Body of pancreas (tissue), 4 donors: ENCODE measurements at regions not wholly inside any gene's neighbourhood (a gene's known extent, or its start where the extent isn't known, plus 50 kb on each side); places are given as distances from the start of the nearest gene placed in this dataset.

Experiments used
- ATAC-seq: fragments of 150-250 bp; one replicate; pipeline ENCODE4 v1.9.1; 2016
- DNase-seq, 4 donors: peaks; one replicate each; pipeline ENCODE4 v3.0.0-alpha.2; 2019
- H3K27ac ChIP-seq, 4 donors: fragments of 200-600 bp; sonication (generic); 1 replicate in 3 of 4; 2 replicates in 1 of 4; pipeline versions ENCODE4 v1.5.1 to v1.6.1; 2016 to 2019; ENCODE audit warnings: mild to moderate bottlenecking in 1 of 4, mixed read lengths in 1 of 4, moderate library complexity in 1 of 4
- H3K27me3 ChIP-seq, 2 donors: fragments of 200-600 bp; sonication (generic); one replicate each; pipeline ENCODE4 v1.6.0; 2016; ENCODE audit warnings: mild to moderate bottlenecking in 1 of 2
- H3K36me3 ChIP-seq, 2 donors: fragments of 200-600 bp; sonication (generic); replicated peaks in 1 of 2; 2 replicates each; pipeline ENCODE4 v1.5.1; 2016; ENCODE audit warnings: low read depth in 2 of 2; ENCODE audit not compliant: insufficient read depth in 1 of 2
- H3K4me1 ChIP-seq: fragments of 200-600 bp; sonication (generic); one replicate; pipeline ENCODE4 v1.6.0; 2016
- H3K4me3 ChIP-seq, 2 donors: fragments of 200-600 bp; sonication (generic); 1 replicate in 1 of 2; 2 replicates in 1 of 2; pipeline ENCODE4 v1.5.1; 2016 to 2019
- H3K9me3 ChIP-seq, 3 donors: fragments of 200-600 bp; sonication (generic); 1 replicate in 2 of 3; 2 replicates in 1 of 3; pipeline ENCODE4 v1.5.1; 2016
- CTCF ChIP-seq, 7 experiments: fragments of 450-650 bp in 4 of 7; fragments of 200-600 bp in 3 of 7; sonication (generic) in 3 of 7; IDR thresholded peaks; one replicate each; pipeline ENCODE4 v1.5.1; 2016 to 2019; ENCODE audit warnings: antibody characterized with exemption in 7 of 7
- POLR2A ChIP-seq, 3 donors: fragments of 450-650 bp; IDR thresholded peaks; one replicate each; pipeline ENCODE4 v1.6.1; 2016; ENCODE audit warnings: antibody characterized with exemption in 3 of 3, mild to moderate bottlenecking in 2 of 3
- WGBS, 2 donors: methylation state at CpG; one replicate each; pipeline ENCODE4 v1.1.5; 2017; 5-methylcytosine and 5-hydroxymethylcytosine counted together
- intact Hi-C: fragments of 100-400 bp; cut with DNase I; formaldehyde crosslinking; loops from one replicate; pipeline ENCODE4 v1.15.1; 2023

DNA sequence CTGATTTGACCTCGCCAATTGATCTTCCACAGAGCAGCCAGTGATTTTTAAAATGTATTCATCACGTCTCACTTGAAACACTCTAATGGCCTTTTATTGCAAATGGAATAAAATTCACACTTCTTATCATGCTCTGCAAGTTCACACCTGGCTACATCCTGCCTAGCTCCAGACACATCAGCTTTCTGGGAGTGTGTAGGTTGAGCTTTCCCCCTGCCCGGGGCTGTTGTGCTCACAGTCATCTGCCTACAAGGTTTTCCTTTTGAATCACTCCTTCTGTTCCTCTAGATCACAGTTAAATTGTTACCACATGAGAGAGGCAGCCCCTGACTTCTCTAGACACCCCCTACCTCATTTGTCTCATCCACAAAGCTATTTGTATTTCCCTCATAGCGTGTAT lies 674.5 kb downstream of the PRELID2 start:
- WGBS, 2 donors = 66 to 69% methylated on average over 4 of the region's 4 CpGs
- H3K27me3 ChIP-seq = no peaks in the 10 kb centered on the region

GRCh38 chr5:145158730-145159129 lies 676.4 kb downstream of the PRELID2 start:
- intact Hi-C loops = no loop called here
- DNase-seq = no peak
- no peaks in the 10 kb centered on the region for H3K36me3 ChIP-seq

More for the DNA sequence above, 674.5 kb downstream of the PRELID2 start:
- no peaks in the 10 kb centered on the region for H3K9me3 ChIP-seq
- TF ChIP-seq POLR2A (IDR thresholded peaks at IDR 0.05) (no peak), CTCF (IDR thresholded peaks at IDR 0.05) (no peak)
- H3K4me3 ChIP-seq = no peak overlapping the region
- ATAC-seq = no peak
- no peak for DNase-seq
- no peak overlapping the region for H3K27ac ChIP-seq
- H3K36me3 ChIP-seq = no peaks in the 10 kb centered on the region
- no peaks in the 10 kb centered on the region for H3K4me1 ChIP-seq
- intact Hi-C loops = no loop called here

DNA sequence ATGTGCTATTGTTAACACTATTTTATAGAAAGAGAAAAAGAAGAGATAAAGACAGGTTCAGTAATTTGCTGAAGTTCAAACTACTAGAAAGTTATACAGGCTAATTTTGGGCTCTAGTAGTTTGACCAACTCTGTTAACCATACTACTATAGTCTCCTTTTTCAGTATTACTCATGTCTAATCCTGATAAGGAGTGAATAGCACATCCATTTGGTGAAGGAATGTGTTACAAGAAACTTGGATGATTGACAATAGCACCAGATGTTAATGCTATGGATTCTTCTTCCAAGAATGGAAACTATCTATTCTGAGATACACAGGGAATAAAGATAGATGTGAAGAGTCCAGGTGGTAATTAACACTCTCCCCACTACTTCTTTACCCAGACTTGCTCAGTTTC lies 677.3 kb downstream of the PRELID2 start:
- no peak overlapping the region for H3K4me3 ChIP-seq
- ATAC-seq = no peak
- no peak overlapping the region for H3K27ac ChIP-seq
- H3K36me3 ChIP-seq = no peaks in the 10 kb centered on the region
- intact Hi-C loops = no loop called here
- DNase-seq = no peak
- H3K4me1 ChIP-seq = no peaks in the 10 kb centered on the region
- H3K9me3 ChIP-seq = no peaks in the 10 kb centered on the region
- TF ChIP-seq CTCF (IDR thresholded peaks at IDR 0.05) = no peak
- TF ChIP-seq POLR2A (IDR thresholded peaks at IDR 0.05) = no peak
- H3K27me3 ChIP-seq = no peaks in the 10 kb centered on the region

More at GRCh38 chr5:145158730-145159129, 676.4 kb downstream of the PRELID2 start:
- no peak for TF ChIP-seq CTCF (IDR thresholded peaks at IDR 0.05)
- TF ChIP-seq POLR2A (IDR thresholded peaks at IDR 0.05) = no peak
- Histone ChIP-seq H3K4me1 (no peaks in the 10 kb centered on the region), H3K27me3 (no peaks in the 10 kb centered on the region), H3K27ac (no peak overlapping the region), H3K9me3 (no peaks in the 10 kb centered on the region), H3K4me3 (no peak overlapping the region)
- ATAC-seq = no peak
- 17 to 28% methylated on average over 4 of the region's 4 CpGs for WGBS, 2 donors

DNA sequence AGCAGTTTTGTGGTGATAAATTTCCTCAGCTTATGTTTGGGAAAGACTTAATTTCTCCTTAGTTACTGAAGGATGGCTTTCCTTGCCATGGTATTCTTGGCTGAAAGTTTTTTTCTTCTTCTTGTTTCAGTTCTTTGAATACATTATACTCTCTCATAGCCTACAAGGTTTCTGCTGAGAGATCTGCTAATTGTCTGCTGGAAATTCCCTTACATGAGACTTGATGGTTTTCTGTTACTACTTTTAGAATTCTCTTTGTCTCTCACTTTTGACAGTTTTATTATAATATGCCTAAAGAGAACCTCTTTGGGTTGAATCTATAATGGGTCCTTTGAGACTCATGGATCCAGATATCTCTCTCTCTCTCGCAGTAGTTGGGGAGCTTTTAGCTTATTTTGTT lies 693.6 kb downstream of the PRELID2 start:
- H3K4me3 ChIP-seq = no peak overlapping the region
- no peaks in the 10 kb centered on the region for H3K27me3 ChIP-seq
- H3K9me3 ChIP-seq = no peaks in the 10 kb centered on the region
- no peak overlapping the region for H3K27ac ChIP-seq
- no peaks in the 10 kb centered on the region for H3K4me1 ChIP-seq
- intact Hi-C loops = no loop called here
- no peak for TF ChIP-seq CTCF (IDR thresholded peaks at IDR 0.05)
- TF ChIP-seq POLR2A (IDR thresholded peaks at IDR 0.05) = no peak
- no peak for ATAC-seq
- 86 to 88% methylated on average over 1 of the region's 1 CpG for WGBS, 2 donors
- H3K36me3 ChIP-seq = no peaks in the 10 kb centered on the region
- DNase-seq = no peak

DNA sequence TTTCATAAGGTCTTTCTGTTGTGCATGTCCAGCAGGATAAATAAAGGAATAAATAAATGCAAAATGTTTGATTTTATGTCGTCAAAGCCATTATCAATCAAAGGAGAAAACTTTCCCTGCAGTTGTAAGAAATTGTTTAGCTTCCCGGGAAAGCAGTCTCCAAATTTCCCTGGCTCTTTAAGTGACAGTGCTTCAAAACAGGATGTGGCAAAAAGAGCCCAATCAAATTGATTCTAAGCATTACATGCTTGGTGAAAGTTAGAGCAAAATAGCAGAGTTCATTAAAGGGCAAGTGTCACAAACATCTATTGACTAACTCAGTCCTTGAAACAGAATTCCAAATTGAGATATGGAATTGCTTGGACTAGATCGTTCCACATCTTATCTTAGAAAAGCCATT lies 704.1 kb downstream of the PRELID2 start:
- TF ChIP-seq POLR2A (IDR thresholded peaks at IDR 0.05) (no peak), CTCF (IDR thresholded peaks at IDR 0.05) (no peak)
- no peak for ATAC-seq
- no peaks in the 10 kb centered on the region for H3K36me3 ChIP-seq
- no peaks in the 10 kb centered on the region for H3K4me1 ChIP-seq
- no peak for DNase-seq
- no peaks in the 10 kb centered on the region for H3K27me3 ChIP-seq
- intact Hi-C loops = no loop called here
- H3K27ac ChIP-seq = no peak overlapping the region
- H3K4me3 ChIP-seq = no peak overlapping the region
- H3K9me3 ChIP-seq = no peaks in the 10 kb centered on the region
- 8 to 9% methylated on average over 3 of the region's 3 CpGs for WGBS, 2 donors
